ENCODE measurements at regions not wholly inside any gene's neighbourhood (a gene's known extent, or its start where the extent isn't known, plus 50 kb on each side); places are given as distances from the start of the nearest gene placed in this dataset.

- DNase-seq, result no peak
- Histone ChIP-seq H3K36me3 (replicated peaks) (no peaks in the 10 kb centered on the region), H3K4me3 (ENCODE audit: low read depth, low read length) (no peak overlapping the region), H3K27ac (no peak overlapping the region), H3K27me3 (replicated peaks) (no peaks in the 10 kb centered on the region)
- in situ Hi-C loops (cut with HindIII; ENCODE audit: low pct_ligation_motif_present, low sequenced_read_pairs), result no loop called here
- TF ChIP-seq CTCF (IDR thresholded peaks at IDR 0.05; ENCODE audit: low read depth, low read length, missing control alignments), result no peak
These were observed 121.8 kb upstream of the WNT4 start for GRCh38 chr1:22264464-22265341.

GRCh38 chr1:22266141-22266540, 123.2 kb upstream of the WNT4 start:
- in situ Hi-C loops (cut with HindIII; ENCODE audit: low pct_ligation_motif_present, low sequenced_read_pairs), result no loop called here
- H3K36me3 ChIP-seq (replicated peaks), result no peaks in the 10 kb centered on the region
- H3K27ac ChIP-seq, result no peak overlapping the region
- no peak for DNase-seq
- no peak for TF ChIP-seq CTCF (IDR thresholded peaks at IDR 0.05; ENCODE audit: low read depth, low read length, missing control alignments)
- H3K4me3 ChIP-seq (ENCODE audit: low read depth, low read length), result no peak overlapping the region
- no peaks in the 10 kb centered on the region for H3K27me3 ChIP-seq (replicated peaks)

GRCh38 chr1:22267413-22268175, 124.7 kb upstream of the WNT4 start:
- in situ Hi-C loops (cut with HindIII; ENCODE audit: low pct_ligation_motif_present, low sequenced_read_pairs), result no loop called here
- no peaks in the 10 kb centered on the region for H3K27me3 ChIP-seq (replicated peaks)
- H3K36me3 ChIP-seq (replicated peaks), result no peaks in the 10 kb centered on the region

GRCh38 chr1:22268327-22268726, 125.4 kb upstream of the WNT4 start:
- TF ChIP-seq CTCF (IDR thresholded peaks at IDR 0.05; ENCODE audit: low read depth, low read length, missing control alignments), result no peak
- Histone ChIP-seq H3K27ac (no peak overlapping the region), H3K27me3 (replicated peaks) (no peaks in the 10 kb centered on the region), H3K36me3 (replicated peaks) (no peaks in the 10 kb centered on the region), H3K4me3 (ENCODE audit: low read depth, low read length) (no peak overlapping the region)
- in situ Hi-C loops (cut with HindIII; ENCODE audit: low pct_ligation_motif_present, low sequenced_read_pairs), result no loop called here
- DNase-seq, result no peak

More at GRCh38 chr1:22267413-22268175, 124.7 kb upstream of the WNT4 start:
- H3K27ac ChIP-seq, result no peak overlapping the region
- no peak overlapping the region for H3K4me3 ChIP-seq (ENCODE audit: low read depth, low read length)
- DNase-seq, result no peak
- TF ChIP-seq CTCF (IDR thresholded peaks at IDR 0.05; ENCODE audit: low read depth, low read length, missing control alignments), result no peak

- no peak overlapping the region for H3K4me3 ChIP-seq (ENCODE audit: low read depth, low read length)
- in situ Hi-C loops (cut with HindIII; ENCODE audit: low pct_ligation_motif_present, low sequenced_read_pairs), result no loop called here
- no peak overlapping the region for H3K27ac ChIP-seq
- peaks cover 6% of the 10 kb centered on the region for H3K27me3 ChIP-seq (replicated peaks)
- no peak for TF ChIP-seq CTCF (IDR thresholded peaks at IDR 0.05; ENCODE audit: low read depth, low read length, missing control alignments)
- no peak for DNase-seq
- H3K36me3 ChIP-seq (replicated peaks), result no peaks in the 10 kb centered on the region
These were observed 129.2 kb upstream of the WNT4 start for GRCh38 chr1:22271847-22272801.
